GM23338 (cell line): ENCODE measurements at regions not wholly inside any gene's neighbourhood (a gene's known extent, or its start where the extent isn't known, plus 50 kb on each side); places are given as distances from the start of the nearest gene placed in this dataset.

Experiments used
- ATAC-seq: fragments of 200-7000 bp; cut with Tn5 transposase; 3 replicates; pipeline ENCODE4 v1.9.1; 2020
- DNase-seq: peaks from one replicate; pipeline ENCODE4 v3.0.0-alpha.2; 2015; ENCODE audit warnings: low spot score
- H2AFZ ChIP-seq: fragments of 200-600 bp; sonication (generic); 2 replicates; pipeline ENCODE4 v1.8.0; 2016; ENCODE audit warnings: antibody characterized with exemption, mild to moderate bottlenecking, moderate library complexity
- H3F3A ChIP-seq: fragments of 200-600 bp; sonication (generic); replicated peaks from 2 replicates; pipeline ENCODE4 v1.8.0; 2017; ENCODE audit warnings: antibody characterized with exemption, mixed run types, low read depth
- H3K27ac ChIP-seq: fragments of 200-600 bp; sonication (generic); 2 replicates; pipeline ENCODE4 v1.6.1; 2016; ENCODE audit warnings: low read depth
- H3K27me3 ChIP-seq: fragments of 200-600 bp; sonication (generic); 2 replicates; pipeline ENCODE4 v1.8.0; 2016; ENCODE audit warnings: mild to moderate bottlenecking, mixed run types, moderate library complexity; ENCODE audit not compliant: insufficient read depth
- H3K36me3 ChIP-seq: fragments of 200-600 bp; sonication (generic); 2 replicates; pipeline ENCODE4 v1.8.0; 2016; ENCODE audit warnings: mild to moderate bottlenecking; ENCODE audit not compliant: insufficient read depth
- H3K4me1 ChIP-seq: fragments of 200-600 bp; sonication (generic); 2 replicates; pipeline ENCODE4 v1.8.0; 2016; ENCODE audit warnings: mild to moderate bottlenecking, moderate library complexity; ENCODE audit not compliant: insufficient read depth
- H3K4me2 ChIP-seq: fragments of 200-600 bp; sonication (generic); 2 replicates; pipeline ENCODE4 v1.7.1; 2017; ENCODE audit warnings: mixed run types
- H3K4me3 ChIP-seq: fragments of 200-600 bp; sonication (generic); 2 replicates; pipeline ENCODE4 v1.6.1; 2016; ENCODE audit warnings: mixed run types
- H3K79me2 ChIP-seq: fragments of 200-600 bp; sonication (generic); replicated peaks from 2 replicates; pipeline ENCODE4 v1.8.0; 2017; ENCODE audit warnings: mild to moderate bottlenecking; ENCODE audit not compliant: insufficient read depth
- H3K9me2 ChIP-seq: fragments of 200-600 bp; sonication (generic); 2 replicates; pipeline ENCODE4 v1.8.0; 2017; ENCODE audit not compliant: insufficient read depth
- H4K20me1 ChIP-seq: fragments of 200-600 bp; sonication (generic); replicated peaks from 2 replicates; pipeline ENCODE4 v1.8.0; 2017; ENCODE audit warnings: mild to moderate bottlenecking; ENCODE audit not compliant: insufficient read depth
- H3K27ac Mint-ChIP-seq: 2 replicates; pipeline ENCODE4 v1.8.0; 2020; ENCODE audit warnings: inconsistent platforms, mild to moderate bottlenecking, moderate library complexity, mixed read lengths
- H3K27me3 Mint-ChIP-seq: 3 replicates; pipeline ENCODE4 v1.8.0; 2022; ENCODE audit warnings: low read depth, mild to moderate bottlenecking, moderate library complexity, mixed read lengths, inconsistent platforms; ENCODE audit not compliant: insufficient read depth, poor library complexity
- H3K36me3 Mint-ChIP-seq: 3 replicates; pipeline ENCODE4 v1.8.0; 2021; ENCODE audit warnings: low read depth, mild to moderate bottlenecking, inconsistent platforms, moderate library complexity, mixed read lengths
- H3K4me1 Mint-ChIP-seq: 3 replicates; pipeline ENCODE4 v1.8.0; 2020; ENCODE audit warnings: mild to moderate bottlenecking, inconsistent platforms, mixed read lengths
- H3K4me3 Mint-ChIP-seq: 3 replicates; pipeline ENCODE4 v1.8.0; 2021; ENCODE audit warnings: moderate library complexity, mild to moderate bottlenecking, inconsistent platforms, mixed read lengths
- H3K9me3 Mint-ChIP-seq: 3 replicates; pipeline ENCODE4 v1.8.0; 2020; ENCODE audit warnings: moderate library complexity, mild to moderate bottlenecking, inconsistent platforms, mixed read lengths
- EZH2 ChIP-seq: fragments of 200-600 bp; sonication (generic); IDR thresholded peaks from one replicate; pipeline ENCODE4 v1.8.0; 2017; ENCODE audit warnings: antibody characterized with exemption, mild to moderate bottlenecking, low read depth; ENCODE audit not compliant: unreplicated experiment
- JUNB ChIP-seq: IDR thresholded peaks from one replicate; pipeline ENCODE4 v1.6.1; 2016; ENCODE audit warnings: antibody characterized with exemption; ENCODE audit not compliant: unreplicated experiment
- NANOG ChIP-seq: IDR thresholded peaks from 2 replicates; pipeline ENCODE4 v1.6.1; 2016; ENCODE audit warnings: antibody characterized with exemption, borderline replicate concordance
- POLR2AphosphoS5 ChIP-seq: IDR thresholded peaks from 2 replicates; pipeline ENCODE4 v1.6.1; 2016; ENCODE audit warnings: antibody characterized with exemption, low read depth
- STAT1 ChIP-seq: IDR thresholded peaks from one replicate; pipeline ENCODE4 v1.6.1; 2016; ENCODE audit warnings: antibody characterized with exemption; ENCODE audit not compliant: unreplicated experiment
- TF ChIP-seq, protein P1 (sequence below), 2 experiments: fragments of 200-600 bp in 1 of 2; sonication (generic) in 1 of 2; conservative IDR thresholded peaks; 2 replicates each; pipeline versions ENCODE4 v1.5.1 to v1.6.1; 2016 to 2017; ENCODE audit warnings: antibody characterized with exemption in 2 of 2, low read depth in 2 of 2, mild to moderate bottlenecking in 2 of 2, moderate library complexity in 1 of 2
- TF ChIP-seq, protein P2 (sequence below): fragments of 250-450 bp; sonication (Bioruptor Pico); IDR thresholded peaks from 2 replicates; pipeline ENCODE4 v1.5.0; 2020; ENCODE audit warnings: mild to moderate bottlenecking, moderate library complexity

DNA sequence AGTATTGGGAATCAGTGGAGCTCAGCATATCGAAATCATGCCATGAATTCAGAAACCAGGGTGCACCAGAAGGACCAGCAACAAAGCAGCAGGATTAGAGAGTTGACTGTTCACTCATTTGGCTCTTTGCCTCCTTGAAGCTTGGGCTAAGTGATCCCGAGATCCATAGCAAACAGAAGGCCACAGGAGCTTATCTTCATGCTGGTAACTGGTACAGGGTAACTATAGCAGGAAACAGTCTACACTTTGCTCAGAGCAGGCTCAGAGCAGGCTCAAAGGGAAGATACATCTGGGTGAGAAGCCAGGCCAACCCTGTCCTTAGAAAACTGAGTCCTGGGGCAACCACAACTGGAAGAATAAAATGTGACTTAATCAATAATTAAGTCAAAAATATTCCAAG lies 111.1 kb downstream of the GRIN2B start:
- ATAC-seq (no peak), DNase-seq (no peak)
- no peaks in the 10 kb centered on the region for H3K9me3 Mint-ChIP-seq
- H4K20me1 ChIP-seq, result no peaks in the 10 kb centered on the region
- H3K4me1 ChIP-seq, result no peaks in the 10 kb centered on the region
- H3K27me3 ChIP-seq, result no peaks in the 10 kb centered on the region
- H3K27ac Mint-ChIP-seq, result no peak overlapping the region
- no peak overlapping the region for H3K4me3 Mint-ChIP-seq
- H3K27me3 Mint-ChIP-seq, result peaks cover 4% of the 10 kb centered on the region
- H3K4me3 ChIP-seq, result no peak overlapping the region
- H3K9me2 ChIP-seq, result no peaks in the 10 kb centered on the region
- no peak overlapping the region for H2AFZ ChIP-seq
- no peaks in the 10 kb centered on the region for H3K79me2 ChIP-seq
- TF ChIP-seq POLR2AphosphoS5, result no peak
- no peak for TF ChIP-seq NANOG
- no peaks in the 10 kb centered on the region for H3K36me3 ChIP-seq
- H3F3A ChIP-seq, result no peaks in the 10 kb centered on the region
- H3K4me2 ChIP-seq, result no peak overlapping the region
- H3K27ac ChIP-seq, result no peak overlapping the region
- H3K36me3 Mint-ChIP-seq, result no peaks in the 10 kb centered on the region
- peaks cover 3% of the 10 kb centered on the region; the same call in 2 of the 3 replicates for H3K4me1 Mint-ChIP-seq

DNA sequence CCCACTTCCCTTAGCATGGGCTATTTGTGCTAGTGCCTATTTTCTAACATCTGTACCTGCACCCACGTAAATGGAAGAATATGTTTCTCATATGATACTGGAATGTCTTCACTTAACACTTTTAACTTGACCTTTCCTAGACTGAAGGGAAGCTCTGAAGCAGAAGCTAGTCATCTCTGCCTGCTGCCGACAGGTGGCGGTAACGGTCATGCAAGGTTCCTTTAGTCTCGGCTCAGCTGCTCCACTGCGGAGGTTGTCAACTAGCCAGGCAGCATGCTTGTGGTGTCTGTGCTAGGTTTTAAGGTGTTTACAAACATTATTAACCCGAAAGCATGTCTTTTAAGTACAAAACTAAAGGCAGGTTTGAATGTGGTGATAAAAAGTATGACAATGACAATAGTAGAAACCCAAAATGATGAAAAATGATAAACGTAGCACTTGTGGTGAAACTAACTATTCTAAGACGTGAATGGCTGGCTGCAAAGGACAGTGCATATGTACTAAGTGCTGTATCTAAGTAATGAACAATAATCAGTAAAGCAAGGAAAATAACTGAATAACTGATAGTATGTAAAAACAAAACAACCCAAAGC lies 117.2 kb downstream of the GRIN2B start:
- Mint-ChIP-seq H3K4me1 (peaks cover 10% of the 10 kb centered on the region; the same call in 2 of the 3 replicates), H3K4me3 (no peak overlapping the region), H3K9me3 (no peaks in the 10 kb centered on the region), H3K27me3 (peaks cover 4% of the 10 kb centered on the region), H3K36me3 (no peaks in the 10 kb centered on the region), H3K27ac (no peak overlapping the region)
- no peaks in the 10 kb centered on the region for H3K4me1 ChIP-seq
- no peaks in the 10 kb centered on the region for H3K27me3 ChIP-seq
- no peak overlapping the region for H2AFZ ChIP-seq
- TF ChIP-seq, protein P1, sequence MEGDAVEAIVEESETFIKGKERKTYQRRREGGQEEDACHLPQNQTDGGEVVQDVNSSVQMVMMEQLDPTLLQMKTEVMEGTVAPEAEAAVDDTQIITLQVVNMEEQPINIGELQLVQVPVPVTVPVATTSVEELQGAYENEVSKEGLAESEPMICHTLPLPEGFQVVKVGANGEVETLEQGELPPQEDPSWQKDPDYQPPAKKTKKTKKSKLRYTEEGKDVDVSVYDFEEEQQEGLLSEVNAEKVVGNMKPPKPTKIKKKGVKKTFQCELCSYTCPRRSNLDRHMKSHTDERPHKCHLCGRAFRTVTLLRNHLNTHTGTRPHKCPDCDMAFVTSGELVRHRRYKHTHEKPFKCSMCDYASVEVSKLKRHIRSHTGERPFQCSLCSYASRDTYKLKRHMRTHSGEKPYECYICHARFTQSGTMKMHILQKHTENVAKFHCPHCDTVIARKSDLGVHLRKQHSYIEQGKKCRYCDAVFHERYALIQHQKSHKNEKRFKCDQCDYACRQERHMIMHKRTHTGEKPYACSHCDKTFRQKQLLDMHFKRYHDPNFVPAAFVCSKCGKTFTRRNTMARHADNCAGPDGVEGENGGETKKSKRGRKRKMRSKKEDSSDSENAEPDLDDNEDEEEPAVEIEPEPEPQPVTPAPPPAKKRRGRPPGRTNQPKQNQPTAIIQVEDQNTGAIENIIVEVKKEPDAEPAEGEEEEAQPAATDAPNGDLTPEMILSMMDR (conservative IDR thresholded peaks at IDR 0.05; ENCODE audit: low read depth in 2 of 2), result peak; percentile 92 to 93
- no peak for TF ChIP-seq NANOG
- H3K79me2 ChIP-seq, result no peaks in the 10 kb centered on the region
- peak; percentile 99 for ATAC-seq
- 0 out of 2 replicates have a peak, but pooled peaks cover 1% of the 10 kb centered on the region for H3K9me2 ChIP-seq
- H3K27ac ChIP-seq, result no peak overlapping the region
- no peaks in the 10 kb centered on the region for H3K36me3 ChIP-seq
- no peak overlapping the region for H3K4me3 ChIP-seq
- no peaks in the 10 kb centered on the region for H4K20me1 ChIP-seq
- DNase-seq, result peak; percentile 91
- H3F3A ChIP-seq, result no peaks in the 10 kb centered on the region
- H3K4me2 ChIP-seq, result no peak overlapping the region

DNA sequence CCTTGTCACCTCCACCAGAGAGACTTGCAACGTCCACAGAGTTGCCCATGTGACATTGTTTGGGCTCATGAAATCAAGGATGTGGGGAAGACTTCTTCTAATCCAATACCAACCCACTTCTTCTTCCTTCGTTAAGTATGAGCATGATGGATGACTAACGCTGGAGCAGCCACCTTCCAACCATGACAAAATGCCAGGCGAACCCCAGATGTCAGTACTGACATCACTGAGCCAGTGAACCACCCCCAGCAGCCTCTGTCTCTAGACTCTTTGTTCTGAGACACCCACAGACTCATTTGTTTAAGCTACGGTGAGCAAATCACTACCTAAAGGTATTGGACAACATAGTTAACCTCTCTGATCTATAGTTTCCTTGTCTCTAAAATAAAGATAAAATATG lies 123.7 kb downstream of the GRIN2B start:
- DNase-seq, result no peak
- Mint-ChIP-seq H3K4me1 (peaks cover 11% of the 10 kb centered on the region; the same call in 2 of the 3 replicates), H3K27me3 (no peaks in the 10 kb centered on the region), H3K36me3 (no peaks in the 10 kb centered on the region), H3K27ac (no peak overlapping the region), H3K4me3 (no peak overlapping the region), H3K9me3 (no peaks in the 10 kb centered on the region; the same call in 2 of the 3 replicates)
- no peak for ATAC-seq
- Histone ChIP-seq H3K79me2 (no peaks in the 10 kb centered on the region), H2AFZ (no peak overlapping the region), H3K4me3 (no peak overlapping the region), H3K9me2 (peaks cover 5% of the 10 kb centered on the region; the same call in 1 of the 2 replicates), H3K36me3 (no peaks in the 10 kb centered on the region), H3K27me3 (no peaks in the 10 kb centered on the region), H3K4me2 (no peak overlapping the region), H3F3A (no peaks in the 10 kb centered on the region), H4K20me1 (no peaks in the 10 kb centered on the region), H3K4me1 (no peaks in the 10 kb centered on the region), H3K27ac (no peak overlapping the region)
- TF ChIP-seq, protein P2, sequence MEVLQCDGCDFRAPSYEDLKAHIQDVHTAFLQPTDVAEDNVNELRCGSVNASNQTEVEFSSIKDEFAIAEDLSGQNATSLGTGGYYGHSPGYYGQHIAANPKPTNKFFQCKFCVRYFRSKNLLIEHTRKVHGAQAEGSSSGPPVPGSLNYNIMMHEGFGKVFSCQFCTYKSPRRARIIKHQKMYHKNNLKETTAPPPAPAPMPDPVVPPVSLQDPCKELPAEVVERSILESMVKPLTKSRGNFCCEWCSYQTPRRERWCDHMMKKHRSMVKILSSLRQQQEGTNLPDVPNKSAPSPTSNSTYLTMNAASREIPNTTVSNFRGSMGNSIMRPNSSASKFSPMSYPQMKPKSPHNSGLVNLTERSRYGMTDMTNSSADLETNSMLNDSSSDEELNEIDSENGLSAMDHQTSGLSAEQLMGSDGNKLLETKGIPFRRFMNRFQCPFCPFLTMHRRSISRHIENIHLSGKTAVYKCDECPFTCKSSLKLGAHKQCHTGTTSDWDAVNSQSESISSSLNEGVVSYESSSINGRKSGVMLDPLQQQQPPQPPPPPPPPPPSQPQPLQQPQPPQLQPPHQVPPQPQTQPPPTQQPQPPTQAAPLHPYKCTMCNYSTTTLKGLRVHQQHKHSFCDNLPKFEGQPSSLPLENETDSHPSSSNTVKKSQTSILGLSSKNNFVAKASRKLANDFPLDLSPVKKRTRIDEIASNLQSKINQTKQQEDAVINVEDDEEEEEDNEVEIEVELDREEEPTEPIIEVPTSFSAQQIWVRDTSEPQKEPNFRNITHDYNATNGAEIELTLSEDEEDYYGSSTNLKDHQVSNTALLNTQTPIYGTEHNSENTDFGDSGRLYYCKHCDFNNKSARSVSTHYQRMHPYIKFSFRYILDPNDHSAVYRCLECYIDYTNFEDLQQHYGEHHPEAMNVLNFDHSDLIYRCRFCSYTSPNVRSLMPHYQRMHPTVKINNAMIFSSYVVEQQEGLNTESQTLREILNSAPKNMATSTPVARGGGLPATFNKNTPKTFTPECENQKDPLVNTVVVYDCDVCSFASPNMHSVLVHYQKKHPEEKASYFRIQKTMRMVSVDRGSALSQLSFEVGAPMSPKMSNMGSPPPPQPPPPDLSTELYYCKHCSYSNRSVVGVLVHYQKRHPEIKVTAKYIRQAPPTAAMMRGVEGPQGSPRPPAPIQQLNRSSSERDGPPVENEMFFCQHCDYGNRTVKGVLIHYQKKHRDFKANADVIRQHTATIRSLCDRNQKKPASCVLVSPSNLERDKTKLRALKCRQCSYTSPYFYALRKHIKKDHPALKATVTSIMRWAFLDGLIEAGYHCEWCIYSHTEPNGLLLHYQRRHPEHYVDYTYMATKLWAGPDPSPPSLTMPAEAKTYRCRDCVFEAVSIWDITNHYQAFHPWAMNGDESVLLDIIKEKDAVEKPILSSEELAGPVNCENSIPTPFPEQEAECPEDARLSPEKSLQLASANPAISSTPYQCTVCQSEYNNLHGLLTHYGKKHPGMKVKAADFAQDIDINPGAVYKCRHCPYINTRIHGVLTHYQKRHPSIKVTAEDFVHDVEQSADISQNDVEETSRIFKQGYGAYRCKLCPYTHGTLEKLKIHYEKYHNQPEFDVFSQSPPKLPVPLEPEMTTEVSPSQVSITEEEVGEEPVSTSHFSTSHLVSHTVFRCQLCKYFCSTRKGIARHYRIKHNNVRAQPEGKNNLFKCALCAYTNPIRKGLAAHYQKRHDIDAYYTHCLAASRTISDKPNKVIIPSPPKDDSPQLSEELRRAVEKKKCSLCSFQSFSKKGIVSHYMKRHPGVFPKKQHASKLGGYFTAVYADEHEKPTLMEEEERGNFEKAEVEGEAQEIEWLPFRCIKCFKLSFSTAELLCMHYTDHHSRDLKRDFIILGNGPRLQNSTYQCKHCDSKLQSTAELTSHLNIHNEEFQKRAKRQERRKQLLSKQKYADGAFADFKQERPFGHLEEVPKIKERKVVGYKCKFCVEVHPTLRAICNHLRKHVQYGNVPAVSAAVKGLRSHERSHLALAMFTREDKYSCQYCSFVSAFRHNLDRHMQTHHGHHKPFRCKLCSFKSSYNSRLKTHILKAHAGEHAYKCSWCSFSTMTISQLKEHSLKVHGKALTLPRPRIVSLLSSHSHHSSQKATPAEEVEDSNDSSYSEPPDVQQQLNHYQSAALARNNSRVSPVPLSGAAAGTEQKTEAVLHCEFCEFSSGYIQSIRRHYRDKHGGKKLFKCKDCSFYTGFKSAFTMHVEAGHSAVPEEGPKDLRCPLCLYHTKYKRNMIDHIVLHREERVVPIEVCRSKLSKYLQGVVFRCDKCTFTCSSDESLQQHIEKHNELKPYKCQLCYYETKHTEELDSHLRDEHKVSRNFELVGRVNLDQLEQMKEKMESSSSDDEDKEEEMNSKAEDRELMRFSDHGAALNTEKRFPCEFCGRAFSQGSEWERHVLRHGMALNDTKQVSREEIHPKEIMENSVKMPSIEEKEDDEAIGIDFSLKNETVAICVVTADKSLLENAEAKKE (CRISPR knock-in tag), result no peak
- TF ChIP-seq EZH2, result no peak
- no peak for TF ChIP-seq NANOG
- TF ChIP-seq STAT1, result no peak
- TF ChIP-seq JUNB, result no peak
